Omental fat pad (tissue), 3 donors: ENCODE measurements at regions not wholly inside any gene's neighbourhood (a gene's known extent, or its start where the extent isn't known, plus 50 kb on each side); places are given as distances from the start of the nearest gene placed in this dataset.

Experiments used
- ATAC-seq: fragments of 150-250 bp; one replicate; pipeline ENCODE4 v1.9.1; 2016; ENCODE audit warnings: mild to moderate bottlenecking, moderate library complexity; ENCODE audit not compliant: low FRiP score
- DNase-seq: peaks from one replicate; pipeline ENCODE4 v3.0.0-alpha.2; 2019; ENCODE audit warnings: low spot score
- CTCF ChIP-seq, 3 donors: fragments of 450-650 bp; IDR thresholded peaks; one replicate each; pipeline ENCODE4 v1.5.1; 2016 to 2017; ENCODE audit warnings: antibody characterized with exemption in 3 of 3, mild to moderate bottlenecking in 3 of 3, moderate library complexity in 2 of 3

GRCh38 chr10:133025558-133026090, 62.1 kb upstream of the ADGRA1 start:
- TF ChIP-seq CTCF (IDR thresholded peaks at IDR 0.05) = no peak
- ATAC-seq = no peak
- no peak for DNase-seq

DNA sequence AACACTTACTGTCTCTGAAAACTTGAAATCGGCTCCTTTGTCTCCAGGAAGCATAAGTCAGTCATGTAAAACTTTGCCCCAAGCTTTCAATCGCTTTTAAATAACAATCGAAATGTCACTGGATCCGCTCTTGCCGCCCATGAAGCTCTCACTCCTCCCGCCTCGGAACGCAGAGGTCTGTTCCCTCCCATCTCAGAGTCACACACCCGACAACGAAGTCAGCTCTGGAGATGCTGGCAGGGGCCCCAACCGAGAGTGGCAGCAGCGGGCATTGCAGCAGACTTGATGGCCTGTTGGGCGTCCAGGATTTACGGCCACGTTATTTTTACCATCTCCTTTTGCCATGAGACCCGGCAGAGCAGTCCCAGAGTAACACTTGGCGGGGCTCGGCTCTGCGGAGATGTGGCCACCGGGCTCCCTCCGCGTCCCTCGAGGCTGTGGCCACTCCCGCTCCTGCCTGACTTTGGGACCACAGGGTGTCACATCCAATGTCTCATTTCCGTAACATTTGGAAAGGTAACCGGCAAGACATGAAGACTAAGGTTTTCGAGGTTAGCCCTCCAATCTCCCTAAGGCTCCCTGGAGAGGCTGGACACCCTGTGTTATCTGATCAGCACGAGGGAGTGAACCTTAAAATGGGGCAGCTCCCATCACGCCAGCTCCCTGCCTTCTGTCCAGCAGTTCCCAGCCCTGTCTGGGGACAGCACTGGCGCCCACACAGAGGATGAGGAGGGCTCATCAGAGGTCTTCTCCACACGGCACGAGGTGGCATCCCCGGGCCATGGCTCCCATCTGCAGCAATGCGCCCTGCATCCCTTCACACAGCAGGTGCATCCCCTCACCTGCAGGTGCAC, 62.8 kb upstream of the ADGRA1 start:
- TF ChIP-seq CTCF (IDR thresholded peaks at IDR 0.05) = no peak
- ATAC-seq (no peak), DNase-seq (no peak)

GRCh38 chr10:133023216-133023843, 64.4 kb upstream of the ADGRA1 start:
- no peak for DNase-seq
- TF ChIP-seq CTCF (IDR thresholded peaks at IDR 0.05) = no peak
- ATAC-seq = no peak

DNA sequence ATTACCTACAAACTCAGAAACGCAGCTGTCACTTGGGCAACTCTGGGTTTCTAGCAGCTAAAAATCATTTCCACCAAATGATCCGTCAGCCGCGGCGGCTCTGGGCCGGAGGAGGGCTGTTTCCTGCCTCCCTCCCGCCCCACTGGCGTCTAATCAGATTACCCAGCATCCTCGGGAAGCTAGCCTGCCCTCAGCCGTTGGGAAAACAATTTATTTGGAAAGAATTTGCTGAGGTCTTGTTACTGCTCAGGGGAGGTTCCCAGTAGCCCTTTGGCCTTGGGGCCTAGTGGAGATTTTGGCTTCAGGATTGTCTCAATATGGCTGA, 65.0 kb upstream of the ADGRA1 start:
- TF ChIP-seq CTCF (IDR thresholded peaks at IDR 0.05) = no peak
- DNase-seq (no peak), ATAC-seq (no peak)

DNA sequence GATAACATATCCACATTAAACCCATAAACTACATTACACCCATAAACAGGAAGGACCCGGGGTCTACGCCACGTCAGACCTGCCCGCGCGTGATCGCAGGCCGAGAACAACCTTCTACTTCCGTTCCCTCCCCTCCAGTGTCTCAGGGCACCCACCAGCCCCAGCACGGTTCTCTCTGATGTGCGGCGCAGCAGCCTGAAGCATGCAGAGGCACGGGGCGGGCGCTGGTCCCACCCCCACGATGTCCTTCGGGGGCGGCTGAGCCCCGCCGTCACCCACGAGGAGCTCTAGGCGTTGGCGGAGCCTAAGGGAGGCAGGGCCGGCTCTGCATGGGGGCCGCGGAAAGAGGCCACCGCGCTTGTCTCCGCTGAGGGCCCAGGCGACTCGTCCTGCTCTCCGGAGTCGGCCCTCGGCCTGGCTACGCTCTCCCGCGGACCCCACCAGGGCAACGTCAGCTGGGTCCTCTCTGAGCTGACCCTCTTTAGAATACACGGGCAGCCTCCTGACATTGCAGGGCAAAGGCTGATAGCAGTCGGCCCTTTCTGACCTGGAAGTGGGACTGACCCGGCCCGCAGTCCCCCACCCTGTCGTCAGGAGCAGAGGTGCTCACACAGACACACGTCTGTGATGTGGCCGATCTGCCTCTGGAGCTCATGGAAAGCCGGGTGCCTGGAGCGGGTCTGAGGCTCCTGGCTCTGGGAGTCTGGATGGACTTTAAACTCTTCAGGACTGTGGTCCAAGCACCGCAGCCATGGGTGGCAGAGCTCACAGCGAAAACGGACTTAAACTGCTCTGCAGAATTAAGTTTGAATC, 65.6 kb upstream of the ADGRA1 start:
- no peak for ATAC-seq
- no peak for TF ChIP-seq CTCF (IDR thresholded peaks at IDR 0.05)
- DNase-seq = no peak

GRCh38 chr10:133021116-133021962, 66.4 kb upstream of the ADGRA1 start:
- no peak for TF ChIP-seq CTCF (IDR thresholded peaks at IDR 0.05)
- DNase-seq (no peak), ATAC-seq (no peak)
